Activated CD4-positive, alpha-beta T cell treated with anti-CD3 and anti-CD28 coated beads, Interleukin-2, amount 50 U/mL, for 1 hour (primary cell): ENCODE measurements at regions not wholly inside any gene's neighbourhood (a gene's known extent, or its start where the extent isn't known, plus 50 kb on each side); places are given as distances from the start of the nearest gene placed in this dataset.

Experiments used
- DNase-seq: peaks from one replicate; pipeline ENCODE4 v3.0.0-alpha.2; 2020

DNA sequence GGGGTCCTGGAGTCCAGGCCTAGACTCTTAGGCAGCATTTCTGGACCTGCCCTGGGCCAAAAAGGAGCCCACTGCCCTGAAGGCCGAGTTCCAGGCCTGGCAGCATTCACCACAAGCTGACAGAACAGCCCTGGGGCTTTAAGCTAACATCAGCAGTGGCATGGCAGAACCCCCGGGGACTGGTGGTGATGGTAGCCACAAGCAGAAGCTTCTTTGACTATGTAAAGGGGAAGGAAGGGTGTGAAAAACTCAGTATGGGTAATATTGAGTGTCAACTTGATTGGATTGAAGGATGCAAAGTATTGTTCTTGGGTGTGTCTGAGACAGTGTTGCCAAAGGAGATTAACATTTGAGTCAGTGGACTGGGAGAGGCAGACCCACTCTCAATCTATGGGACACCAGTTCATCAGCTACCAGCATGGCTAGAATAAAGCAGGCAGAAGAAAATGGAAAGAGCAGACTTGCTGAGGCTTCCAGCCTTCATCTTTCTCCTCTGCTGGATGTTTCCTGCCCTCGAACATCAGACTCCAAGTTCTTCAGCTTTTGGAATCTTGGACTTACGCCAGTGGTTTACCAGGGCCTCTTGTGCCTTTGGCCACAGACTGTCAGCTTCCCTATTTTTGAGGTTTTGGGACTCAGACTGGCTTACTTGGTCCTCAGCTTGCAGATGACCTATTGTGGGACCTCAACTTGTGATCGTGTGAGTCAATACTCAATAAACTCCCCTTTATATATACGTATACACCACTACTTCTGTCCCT is 661.0 kb upstream of the C9orf72 start:
- no peak for DNase-seq

DNA sequence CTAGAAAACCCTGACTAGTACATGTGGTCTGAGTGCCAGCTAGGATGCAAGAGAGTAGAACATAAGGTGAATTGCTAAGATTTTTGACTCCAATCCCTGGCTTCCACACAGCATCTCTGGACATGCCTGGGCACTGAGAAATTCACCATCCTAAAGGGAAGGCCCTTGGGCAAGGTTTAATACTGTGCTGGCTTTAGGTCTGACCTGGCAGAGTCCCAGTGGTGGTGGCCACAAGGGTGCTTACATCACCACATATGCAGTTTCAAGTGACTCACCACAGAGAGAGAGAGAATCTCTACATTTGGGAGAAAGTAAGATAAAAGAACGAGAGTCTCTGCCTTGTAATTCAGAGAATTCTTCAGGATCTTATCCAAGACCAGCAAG is 661.6 kb upstream of the C9orf72 start:
- no peak for DNase-seq

DNA sequence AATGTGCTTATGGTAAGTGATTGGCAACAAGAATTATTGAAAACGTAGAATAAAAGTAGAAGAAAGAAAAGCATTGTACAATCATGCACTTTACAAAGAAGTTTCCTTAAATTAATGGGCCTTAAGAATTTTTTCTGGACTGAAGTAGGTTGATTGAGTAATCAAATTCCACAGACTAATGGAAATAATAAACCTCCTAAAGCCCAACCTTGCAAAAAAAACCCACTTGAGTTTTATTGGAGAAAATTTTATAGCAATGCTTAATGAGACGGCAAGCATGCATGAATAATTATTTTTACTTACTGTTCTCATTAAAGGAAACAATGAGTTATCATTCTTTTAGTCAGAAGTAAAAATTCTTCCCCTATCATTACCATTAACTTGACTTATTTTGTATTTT is 676.1 kb upstream of the C9orf72 start:
- DNase-seq, result no peak

DNA sequence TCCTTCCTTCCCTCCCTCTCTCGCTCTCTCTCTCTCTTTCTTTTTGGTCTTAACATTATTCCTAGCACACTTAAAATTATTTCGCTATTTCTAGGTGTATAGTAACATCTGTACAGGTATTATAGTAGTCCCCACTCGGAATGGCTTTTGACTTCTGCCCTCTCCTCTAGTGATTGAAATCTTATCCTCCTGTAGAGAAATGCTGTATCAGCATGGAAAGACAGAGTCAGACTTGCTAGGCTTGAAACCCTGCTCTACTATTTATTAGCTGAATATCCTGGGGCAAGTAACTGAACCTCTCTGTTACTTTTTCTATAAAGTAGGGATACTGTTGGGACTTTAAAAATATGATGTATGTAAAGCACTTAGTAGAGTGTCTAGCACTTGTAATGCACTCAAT is 681.9 kb upstream of the C9orf72 start:
- no peak for DNase-seq

DNA sequence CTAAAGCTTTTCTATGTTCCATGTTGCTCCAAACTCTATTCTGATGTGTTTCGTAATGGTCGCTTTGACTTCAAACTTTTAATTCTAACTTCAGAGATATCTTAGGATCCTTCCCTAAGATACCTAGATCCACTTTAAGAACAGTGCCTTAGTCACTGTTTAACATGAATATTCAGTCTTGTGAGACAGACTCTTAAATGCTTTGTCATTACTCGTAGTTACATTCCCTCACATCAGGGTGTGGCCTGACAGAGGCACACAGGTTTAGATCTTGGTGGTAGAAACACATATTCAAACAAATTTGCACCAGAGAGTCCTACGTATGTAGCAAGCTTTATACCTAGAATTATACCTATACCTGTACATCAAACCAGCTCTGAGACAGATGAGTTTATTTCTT is 687.0 kb upstream of the C9orf72 start:
- no peak for DNase-seq

DNA sequence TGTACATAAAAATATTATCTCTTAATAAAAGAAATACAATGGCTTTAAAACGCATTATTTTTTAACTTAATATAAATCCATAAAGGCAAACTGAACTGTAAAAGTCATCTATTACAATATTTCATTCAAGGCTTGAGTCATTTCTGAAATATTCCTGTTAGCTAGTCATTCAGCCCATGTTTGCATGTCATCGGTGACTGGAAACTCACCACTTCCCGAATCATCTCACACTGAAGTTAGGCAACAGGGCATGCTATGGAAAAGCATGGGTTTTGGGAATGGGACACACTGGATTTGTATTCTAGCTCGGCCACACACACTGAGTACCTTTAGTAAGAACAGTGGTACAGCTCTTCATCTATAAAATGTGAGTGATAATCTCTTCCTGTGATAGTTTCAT is 691.1 kb upstream of the C9orf72 start:
- DNase-seq, result no peak

DNA sequence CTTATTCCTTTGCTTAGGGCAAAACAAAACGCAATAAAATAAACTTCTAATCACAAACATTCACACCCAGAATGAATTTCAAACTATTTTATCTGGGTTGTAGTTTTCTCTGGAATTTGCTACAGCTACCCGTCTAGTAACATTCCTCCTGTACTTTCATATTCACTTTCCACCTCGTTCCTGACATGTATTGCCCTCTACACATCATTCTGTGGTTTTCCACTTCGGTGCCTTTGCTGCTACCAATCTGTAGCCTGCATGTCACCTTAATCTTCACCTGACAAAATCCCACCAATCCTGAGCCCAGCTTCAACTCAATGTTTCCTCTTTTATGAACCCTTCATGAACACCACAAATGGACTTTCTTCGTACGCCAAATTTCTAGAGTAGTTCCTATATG is 694.1 kb upstream of the C9orf72 start:
- DNase-seq, result no peak

DNA sequence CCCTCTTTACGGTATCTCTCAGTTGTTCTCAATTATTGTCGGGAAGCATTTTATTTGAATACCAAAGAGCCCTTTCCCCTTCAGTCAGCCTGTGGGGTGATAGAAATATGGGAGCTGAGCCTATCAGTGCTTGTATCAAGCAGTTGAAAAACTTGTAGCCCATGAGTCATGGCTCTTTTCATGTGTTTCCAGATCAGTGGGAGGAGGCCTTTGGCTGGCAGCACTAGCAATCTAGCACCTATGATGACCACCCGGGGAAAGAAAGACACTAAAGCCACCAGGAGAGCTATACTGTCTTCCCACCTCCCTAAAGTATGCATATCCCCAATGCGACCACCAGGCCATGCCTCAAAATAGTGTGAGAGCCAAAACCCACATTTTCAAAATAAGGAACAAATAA is 696.9 kb upstream of the C9orf72 start:
- DNase-seq, result no peak

DNA sequence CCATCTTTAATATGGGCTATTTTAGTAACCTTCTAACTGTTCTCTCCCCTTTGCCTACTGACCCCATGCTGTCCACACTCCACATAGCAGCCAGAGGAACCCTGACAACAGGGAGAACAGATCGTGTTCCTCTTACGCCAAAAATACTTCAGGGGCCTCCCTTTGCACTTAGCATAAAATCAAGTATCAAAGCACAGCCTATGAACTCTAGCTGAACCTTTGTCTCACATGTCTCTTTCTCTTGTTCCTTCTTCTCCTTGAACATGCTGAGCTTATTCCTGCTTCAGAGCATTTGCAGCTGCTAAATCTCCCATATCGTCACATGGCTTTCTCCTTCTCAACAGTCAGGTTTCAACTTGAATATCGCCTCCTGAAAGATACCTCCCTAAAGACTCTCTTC is 698.8 kb upstream of the C9orf72 start:
- DNase-seq, result no peak

DNA sequence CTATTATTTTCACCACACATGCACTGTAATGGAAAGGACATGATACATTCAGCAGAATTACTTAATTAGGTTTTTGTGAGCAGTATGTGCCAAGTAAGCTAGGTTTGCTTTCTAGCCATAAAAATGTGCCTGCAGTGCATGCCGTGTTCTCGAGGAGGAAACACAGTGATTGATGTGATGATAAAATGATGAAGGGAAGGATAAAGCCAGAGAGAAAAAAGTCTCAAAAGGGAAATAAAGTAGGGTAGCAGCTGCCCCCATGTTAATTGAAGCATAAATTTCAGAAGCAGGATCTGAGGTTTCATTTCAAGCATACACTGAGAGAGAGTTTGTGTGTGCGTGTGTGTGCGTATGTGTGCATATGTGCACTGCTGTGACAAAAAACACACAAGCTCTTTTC is 714.2 kb upstream of the C9orf72 start:
- no peak for DNase-seq

DNA sequence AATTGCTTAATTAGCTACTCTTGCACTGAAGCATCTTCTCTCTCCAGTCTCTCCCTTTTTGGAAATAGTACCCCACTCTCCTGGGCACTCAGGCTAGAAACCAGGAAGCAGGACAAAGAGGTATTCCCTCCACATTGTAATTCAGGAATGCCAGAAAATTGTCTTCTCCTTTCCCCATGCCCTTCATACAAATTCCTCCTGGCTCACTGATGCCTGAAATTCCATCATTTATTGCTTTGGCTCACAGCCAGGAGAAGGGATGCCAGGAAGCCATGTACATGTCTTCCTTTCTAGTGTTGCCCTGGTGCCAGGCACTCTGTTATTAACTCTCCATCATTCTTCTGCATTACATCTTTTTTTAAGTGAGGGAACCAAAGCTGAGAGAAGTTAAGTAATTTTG is 716.5 kb upstream of the C9orf72 start:
- no peak for DNase-seq

DNA sequence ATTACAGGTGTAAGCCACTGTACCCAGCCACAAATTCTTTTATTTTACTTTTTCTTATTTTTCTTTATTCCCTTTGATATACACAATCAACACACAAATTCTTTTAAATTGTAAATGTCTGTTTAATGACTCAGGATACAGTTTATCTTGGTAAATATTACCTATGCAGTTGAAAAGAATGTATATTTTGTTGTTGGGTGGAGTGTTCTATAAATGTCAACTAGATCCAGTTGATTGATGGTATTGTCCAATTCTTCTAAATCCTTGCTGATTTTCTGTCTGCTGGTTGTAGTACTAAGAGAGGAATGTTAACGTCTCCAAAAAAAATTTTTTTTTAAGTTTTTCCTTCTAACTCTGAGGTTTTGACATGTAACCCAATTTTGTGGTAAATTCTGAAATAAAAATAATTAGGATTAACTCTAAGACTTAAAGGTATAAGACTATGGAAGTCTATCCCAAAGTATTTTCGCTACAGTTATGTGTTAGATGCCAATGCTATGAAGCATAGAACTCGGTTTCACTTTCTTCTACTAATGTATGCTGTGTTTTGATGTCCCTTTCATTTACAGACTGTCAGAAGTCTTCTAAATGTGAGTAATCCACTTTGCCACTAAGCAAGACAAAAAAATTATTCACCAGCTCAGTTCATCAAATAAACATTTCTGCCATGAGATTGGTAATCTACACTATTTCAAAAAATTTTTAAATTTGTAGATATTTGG is 720.2 kb upstream of the C9orf72 start:
- no peak for DNase-seq

DNA sequence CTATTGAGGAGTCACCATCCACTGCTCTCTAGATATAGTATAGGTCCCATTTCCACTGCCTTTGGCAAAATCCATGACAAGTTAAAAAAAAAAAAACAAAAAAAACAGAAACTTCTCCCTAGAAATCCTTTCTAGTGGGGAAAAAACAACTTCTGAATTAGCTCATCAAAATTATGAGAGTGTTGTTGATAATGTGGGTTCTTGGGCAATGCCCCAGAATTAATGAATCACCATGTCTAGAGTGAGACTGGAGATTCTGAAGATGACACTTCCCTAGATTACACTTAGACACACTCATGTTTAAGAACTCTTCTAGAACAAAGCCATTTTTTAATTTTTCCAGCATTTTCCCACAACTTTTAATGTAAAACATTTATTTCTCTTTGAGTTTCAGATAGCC is 728.0 kb upstream of the C9orf72 start:
- DNase-seq, result no peak

DNA sequence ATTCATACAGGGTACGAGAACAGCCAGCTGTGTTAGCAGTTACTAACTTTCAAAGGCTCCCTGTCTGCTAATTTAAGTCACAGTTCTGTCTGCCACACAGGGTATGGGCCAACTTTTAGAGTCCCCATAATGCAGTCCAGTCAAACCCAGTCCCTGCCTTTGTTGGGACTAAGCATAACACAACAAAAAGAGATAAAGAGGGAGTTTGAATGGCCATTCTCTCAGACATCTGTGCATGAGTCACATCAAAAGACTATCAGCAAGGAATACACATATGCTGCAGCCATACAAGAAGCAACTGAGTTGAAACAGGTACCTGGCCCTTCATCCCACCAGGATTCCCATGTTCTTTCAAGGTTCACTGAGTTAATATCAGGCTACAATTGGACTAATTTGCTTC is 744.5 kb upstream of the C9orf72 start:
- no peak for DNase-seq

DNA sequence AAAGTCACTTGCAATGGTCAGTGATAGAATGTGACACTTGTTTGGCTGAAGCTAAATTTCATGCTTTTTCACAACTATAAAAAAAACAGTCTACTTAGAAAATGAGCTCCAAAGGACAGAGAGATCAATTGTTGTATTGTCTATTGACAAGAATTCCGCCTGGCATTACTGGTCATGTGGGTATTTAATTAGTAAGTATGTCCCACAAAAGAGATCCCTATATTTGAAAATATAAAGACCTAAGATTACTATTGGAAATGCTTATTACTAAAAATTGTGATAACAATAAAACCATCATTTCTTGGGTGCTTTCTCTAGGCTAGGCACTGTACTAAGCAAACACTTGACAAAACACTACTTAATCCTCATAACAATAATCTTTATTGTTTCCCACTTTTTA is 745.2 kb upstream of the C9orf72 start:
- DNase-seq, result no peak

DNA sequence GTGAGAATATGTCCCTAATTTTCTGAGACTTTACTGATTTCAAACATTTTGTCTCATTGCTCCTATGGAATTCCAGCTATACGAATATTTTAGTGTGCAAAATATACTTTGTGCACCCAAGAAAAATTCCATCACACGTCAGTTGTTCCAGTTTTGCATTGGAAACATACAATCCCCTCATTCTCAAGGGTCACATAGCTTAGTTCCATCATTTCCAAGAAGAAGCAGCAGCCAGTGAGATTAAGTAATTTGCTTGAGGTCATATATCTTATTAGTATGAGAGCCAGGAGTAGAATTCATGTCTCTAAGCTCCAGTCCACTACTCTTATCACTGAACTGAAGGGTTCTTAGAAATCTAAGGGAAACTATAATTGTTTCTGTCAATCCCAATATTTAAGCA is 746.7 kb upstream of the C9orf72 start:
- DNase-seq, result no peak

DNA sequence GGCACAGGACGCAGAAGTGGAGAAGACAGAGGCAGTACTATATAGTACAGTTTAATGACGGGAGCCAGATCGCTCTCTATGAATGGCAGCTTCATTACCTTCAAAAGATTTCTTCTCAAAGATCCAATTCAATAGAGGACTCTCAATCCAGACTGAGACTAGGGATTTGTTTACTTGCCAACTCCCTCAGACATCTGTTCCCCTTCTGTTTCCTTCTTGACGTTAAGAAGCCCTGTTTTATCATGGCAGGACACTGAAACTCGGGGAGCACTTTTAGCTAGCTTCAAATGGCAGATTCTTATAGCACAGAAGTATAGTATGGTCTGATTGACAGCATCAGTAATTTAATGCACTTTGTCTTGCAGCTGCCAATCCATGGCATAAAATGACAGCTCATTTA is 747.3 kb upstream of the C9orf72 start:
- DNase-seq, result no peak

DNA sequence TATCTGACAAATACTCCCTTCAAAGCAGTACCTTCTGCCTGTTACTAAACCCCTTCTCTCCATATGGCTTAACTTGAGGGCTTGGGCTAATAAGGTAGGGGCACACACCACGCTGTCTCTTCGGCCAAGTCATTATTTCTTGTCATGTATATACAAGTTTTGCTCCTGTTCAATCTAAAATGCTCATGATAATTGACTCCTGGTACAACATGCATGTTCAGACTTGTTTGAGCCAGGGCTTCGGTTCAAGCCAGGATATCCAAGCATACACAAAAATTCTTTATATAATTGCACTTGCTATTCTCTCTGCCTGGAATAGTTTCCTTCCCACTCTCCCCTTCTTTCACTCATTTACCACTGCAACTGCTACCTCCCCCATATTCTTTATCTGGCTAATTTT is 756.0 kb upstream of the C9orf72 start:
- DNase-seq, result no peak

DNA sequence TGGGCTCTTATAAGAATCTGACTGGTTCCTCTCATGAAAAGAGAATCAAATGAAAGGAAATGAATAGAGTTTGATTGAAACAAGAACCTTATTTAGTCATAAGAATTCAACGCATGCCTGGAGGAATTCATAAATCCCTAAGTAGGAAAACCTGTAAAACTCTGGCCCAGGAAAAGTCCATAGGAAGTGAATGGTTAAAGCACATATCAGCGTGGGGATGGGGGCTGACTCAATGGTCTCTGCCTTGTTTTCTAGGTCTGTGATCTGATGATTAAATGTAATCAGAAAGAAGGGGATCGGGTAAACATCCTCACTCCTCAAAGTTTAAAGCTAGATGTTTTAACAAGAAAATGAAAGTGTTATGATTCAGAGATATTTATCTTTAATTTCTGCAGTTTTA is 759.4 kb upstream of the C9orf72 start:
- DNase-seq, result no peak

DNA sequence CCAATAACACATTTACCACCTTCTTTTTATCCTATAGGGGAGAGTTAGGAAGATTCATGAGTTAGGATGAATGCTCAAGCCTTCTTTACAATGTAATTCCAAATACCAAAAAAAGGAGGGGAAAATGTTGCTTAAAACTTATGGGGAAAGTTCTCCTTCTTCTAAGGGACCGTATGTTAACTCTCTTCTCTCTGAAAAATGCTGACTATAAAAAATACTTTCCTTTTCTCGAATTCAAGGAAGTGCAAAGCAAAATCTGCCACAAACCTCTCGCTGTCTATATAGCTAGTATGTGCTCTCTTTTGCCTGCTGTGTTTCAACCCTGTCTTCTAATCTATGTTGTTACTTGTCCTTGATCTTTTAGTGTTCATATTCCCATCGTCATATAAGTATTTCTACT is 768.6 kb upstream of the C9orf72 start:
- no peak for DNase-seq

DNA sequence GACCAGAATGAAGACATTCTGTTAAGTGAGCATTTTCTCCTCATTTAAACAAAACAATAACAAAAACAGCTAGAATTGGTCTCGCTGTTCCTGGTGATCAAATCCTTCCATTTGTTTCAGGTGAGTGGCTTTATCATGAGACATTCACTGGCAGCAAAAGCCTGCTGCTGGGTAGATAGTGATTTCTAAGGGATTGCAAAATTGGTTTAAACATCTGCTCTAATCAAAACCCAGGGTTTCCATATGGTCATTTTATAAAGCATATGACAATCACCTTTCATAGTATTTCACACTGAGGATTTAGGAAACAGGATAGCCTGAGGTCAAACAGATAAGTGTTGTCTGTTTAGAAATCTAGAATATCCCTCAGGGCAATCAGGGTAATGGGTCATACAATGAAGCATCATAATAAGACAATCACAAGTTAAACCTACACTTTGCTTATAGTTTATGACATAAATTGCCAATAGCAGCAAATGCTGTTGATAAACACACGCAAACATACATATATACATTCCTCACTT is 769.6 kb upstream of the C9orf72 start:
- no peak for DNase-seq

DNA sequence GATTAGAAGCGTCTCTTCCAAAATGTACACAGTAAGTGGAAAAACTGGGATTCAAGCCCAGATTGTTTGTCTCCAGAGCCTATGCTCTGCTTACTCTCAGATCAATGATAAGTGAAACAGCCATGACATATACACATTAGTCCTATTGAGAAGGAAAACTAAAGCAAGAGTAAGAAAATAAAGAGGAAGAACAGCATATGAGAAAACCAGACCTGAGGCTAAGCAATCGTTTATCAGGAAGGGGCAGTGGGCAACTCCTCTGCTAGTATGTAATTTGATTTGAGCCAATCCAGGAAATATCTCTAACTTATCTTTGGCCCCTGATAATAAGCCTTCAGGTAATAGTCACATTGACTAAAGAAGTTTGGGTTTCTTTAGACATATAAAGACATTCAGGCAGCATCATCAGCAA is 789.9 kb upstream of the C9orf72 start:
- DNase-seq, result no peak

DNA sequence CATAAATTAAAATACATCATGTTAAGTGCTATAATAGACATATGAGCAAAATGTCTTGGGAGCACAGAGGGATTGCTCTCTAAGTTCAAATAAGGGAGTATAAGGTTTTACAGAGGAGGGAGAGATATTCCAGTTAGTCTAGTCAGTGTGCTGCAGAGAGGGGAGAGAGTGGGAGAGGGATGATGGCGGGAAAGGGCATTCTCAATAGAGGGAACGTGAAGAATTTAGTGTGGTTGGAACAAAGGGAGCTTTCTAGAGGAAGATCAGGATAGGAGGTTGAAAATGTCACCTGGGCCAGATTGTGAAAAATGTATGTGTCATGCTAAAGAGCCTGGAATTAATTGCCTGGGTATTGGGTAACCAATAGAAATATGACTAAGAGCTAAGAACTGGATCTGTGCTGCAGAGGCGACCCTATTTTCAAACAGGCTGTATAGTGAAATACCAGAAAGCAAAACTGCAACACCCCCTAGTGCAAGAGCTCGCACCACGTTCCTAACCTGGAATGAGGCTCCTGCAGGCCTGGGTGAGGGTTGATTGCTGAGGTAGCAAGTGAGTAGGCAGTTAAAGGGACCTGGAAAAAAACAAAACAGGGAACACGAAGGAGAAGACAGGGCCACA is 791.8 kb upstream of the C9orf72 start:
- DNase-seq, result no peak

DNA sequence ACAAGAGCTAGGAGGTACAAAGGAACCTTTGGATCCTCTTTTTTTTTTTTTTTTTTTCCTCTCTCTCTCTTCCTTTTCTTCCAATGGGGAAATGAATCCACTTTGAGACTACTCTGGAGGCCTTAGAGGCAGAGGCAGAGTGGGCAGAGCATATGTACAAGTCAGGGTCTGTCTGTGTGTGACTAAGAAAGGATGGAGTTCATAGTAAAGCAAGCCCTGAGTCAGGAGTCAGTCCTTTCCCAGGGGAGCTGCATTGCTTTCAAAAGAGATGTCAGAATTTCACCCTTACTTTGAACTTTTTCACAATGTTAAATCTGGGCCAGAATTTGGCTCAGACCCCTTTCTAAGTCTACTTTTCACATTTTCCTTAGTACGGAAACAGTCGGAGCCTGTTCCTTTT is 792.4 kb upstream of the C9orf72 start:
- no peak for DNase-seq
